H4 (cell line): ENCODE measurements at regions not wholly inside any gene's neighbourhood (a gene's known extent, or its start where the extent isn't known, plus 50 kb on each side); places are given as distances from the start of the nearest gene placed in this dataset.
A peak's percentile ranks its signal among the peaks of the same experiment; 100 is the strongest.

Source experiments
- DNase-seq: peaks from one replicate; pipeline ENCODE4 v3.0.0-alpha.2; 2015; ENCODE audit warnings: low spot score

DNA sequence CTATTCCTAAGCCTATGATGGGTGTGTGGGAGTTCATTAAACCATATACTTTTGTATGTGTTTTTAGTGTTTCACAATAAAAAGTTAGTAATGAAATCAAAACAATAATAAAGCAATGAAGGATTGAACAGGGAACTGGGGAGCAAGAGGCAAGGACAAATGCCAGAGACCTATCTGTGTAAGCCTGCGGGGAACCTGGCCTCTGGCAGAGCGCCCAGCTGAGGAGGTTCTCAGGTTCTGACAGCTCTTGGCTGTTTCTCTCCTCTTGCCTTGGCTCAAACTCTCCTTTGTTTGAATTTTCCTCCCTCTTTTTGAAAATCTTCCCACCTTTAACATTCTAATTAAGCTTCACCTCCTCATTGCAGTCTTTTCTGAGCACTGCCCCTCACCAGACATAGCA is 200.0 kb upstream of the NCKAP5 start:
- DNase-seq, result no peak

DNA sequence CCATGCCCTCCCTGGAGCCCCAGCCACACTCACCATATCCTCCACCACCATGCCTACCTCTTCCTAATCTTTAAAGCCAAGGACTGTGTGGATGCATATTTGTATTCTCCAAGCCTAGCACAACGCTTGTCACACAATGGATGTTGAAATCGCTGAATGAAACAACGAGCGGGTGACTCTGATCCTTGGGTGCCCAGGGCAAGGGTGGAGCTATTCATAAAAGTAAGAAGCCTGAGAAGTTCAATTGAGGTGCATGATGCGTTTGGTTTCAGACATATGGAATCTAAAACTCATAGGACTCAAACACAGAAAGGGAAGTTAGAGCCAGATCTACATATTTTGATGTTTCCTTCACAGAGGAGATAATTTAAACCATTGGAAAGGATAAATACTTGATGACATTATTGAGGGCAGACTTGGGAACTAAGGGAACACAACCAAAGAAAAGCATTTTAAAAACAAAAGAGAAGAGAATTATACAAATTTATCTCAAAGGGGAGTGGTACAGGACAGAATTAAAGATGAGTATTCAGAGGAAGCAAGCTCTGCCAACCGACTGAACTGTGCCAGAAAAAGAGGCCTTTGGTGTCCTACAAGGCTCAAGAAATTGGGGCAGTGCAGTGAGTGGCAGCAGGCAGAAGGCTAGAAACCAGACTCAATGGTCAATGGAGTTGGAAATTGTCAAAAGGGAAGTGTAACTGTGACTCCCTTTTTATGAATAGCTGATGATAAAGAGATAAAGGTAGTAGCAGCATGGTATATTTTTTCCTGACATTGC is 200.6 kb upstream of the NCKAP5 start:
- DNase-seq, result no peak

DNA sequence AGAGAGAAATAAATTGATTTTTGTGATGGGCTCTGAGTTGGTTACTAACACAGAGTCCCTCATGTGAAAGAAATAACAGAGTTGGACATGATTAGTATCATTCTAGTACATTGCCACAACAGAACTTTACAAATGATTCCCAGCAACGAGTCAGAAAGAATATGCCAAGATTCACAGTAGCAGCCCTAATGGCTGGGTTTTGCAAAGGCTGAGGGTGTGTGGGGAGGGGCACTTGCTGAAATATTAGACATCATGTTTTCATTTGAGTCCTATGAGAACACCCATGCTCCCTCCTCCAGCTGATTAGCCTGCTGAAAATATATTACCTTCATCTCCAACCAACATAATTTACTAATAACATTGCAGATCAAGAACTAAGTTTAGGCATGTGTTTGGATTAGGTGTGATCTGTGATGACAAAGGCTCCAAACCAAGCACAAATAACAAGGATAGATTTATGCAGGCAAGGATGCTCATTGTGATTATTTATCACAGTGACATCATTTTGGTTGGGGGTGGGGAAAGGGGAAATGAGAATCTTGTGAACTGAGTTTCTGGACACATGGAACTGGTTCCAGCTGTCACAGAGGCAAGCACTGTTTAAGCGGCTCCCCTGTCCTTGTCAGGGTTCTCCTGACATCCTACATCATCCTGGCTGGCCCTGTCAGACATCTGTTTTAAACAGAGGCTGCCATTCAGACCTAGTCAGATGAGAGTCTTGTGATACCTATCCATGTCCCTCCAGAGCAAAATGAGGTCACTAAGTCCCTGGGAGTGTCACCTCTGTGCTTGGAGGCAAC is 205.8 kb upstream of the NCKAP5 start:
- DNase-seq, result no peak

DNA sequence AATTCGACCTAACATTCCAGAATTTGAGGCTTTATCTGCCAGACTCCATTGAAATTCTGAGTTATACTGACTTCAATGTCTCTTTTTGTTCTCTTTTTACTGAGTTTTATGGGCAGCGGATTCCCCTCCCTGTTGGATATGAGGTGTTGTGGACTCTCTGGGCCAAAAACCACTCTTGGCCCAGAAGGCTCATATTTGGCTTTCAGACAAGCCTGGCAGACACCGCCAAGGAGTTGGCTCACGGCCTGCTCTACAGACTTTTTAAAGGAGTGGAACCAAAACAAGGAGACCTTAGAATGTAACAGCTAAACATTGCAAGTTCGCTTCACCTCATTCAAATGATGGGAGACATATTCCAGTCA is 206.4 kb upstream of the NCKAP5 start:
- DNase-seq, result no peak

DNA sequence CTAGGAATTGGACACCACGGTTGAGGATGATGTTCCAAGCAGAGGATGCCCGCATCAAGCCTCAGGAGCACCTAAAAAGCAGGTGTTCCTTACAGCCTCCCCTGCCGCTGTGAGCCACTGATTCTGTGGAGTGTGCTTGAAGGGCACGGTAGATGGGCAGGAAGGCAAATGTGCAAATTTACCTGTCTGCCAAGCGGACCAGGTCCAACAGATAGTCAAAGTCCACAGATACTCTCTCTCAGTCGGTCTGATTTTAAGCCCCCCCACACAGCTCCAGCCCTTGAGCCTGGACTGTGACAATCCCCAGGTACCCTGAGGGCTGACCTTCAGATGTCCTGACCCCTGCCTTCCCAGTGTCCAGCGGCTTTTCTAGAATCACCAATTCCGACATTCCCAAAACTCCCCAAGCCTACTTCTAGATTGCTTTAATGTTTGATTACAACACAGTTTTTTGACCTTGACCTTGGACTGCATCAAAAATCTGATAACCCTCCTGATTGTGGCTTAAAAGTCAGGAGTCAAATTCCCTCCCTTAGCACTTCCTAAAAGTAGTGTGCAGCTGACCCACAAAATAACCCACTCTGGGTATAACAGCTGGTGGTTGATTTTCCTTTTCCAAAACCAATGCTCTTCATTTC is 208.8 kb upstream of the NCKAP5 start:
- no peak for DNase-seq

DNA sequence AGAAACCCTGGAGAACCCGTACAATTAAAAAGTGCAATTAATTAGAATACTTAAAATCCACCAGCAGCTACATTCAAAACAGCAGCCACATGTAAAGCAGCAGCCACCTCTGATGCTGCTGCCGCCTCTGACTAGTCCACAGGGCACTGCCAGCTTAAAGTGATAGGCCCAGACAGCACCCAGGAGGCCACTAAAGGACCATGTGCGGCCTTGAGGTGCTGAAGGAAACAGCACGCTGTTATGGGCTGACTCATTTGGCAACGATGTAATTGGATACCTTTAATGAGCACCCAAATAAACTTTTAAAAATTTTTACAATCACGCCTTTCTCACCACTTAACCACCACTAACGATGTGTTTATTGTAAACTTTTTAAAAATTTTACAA is 209.3 kb upstream of the NCKAP5 start:
- DNase-seq, result peak; percentile 79

DNA sequence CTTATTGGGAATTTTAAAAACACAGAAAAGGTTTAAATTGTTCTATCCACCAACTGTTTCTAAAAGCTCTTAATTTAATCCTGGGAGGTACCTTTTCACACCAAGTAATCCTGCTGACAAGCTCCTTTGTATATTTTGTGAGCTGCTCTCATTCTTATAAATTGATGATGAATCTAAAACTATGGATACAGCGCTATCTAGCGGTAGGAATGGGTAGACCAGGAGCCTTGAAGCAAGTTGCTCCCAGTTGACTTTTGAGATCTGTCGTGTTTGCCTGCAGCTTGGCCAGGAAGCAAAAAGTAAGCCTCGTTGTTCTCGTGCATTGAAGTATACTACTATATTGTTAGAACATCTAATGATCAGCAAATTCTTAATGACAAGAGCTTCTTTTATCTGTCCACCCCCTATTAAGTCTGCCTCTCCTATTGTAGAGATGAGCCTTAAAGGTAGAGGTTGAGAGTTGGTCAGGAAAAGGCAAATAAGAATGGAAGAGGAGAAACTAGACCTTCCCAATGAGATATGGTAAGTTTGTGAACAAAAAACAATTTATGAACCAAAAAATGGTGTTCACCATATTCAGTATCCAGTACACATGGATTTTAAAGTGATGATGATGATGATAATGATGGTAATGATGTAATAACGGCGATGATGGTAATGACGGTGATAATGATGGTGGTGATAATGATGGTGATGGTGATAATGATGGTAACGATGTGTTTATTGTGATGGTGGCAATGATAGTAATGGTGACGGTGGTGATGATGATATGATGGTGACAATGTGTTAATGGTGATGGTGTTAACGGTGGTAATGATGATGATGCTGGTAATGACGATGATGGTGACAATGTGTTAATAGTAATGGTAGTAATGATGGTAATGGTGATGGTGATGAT is 212.1 kb upstream of the NCKAP5 start:
- peak; percentile 77 for DNase-seq

DNA sequence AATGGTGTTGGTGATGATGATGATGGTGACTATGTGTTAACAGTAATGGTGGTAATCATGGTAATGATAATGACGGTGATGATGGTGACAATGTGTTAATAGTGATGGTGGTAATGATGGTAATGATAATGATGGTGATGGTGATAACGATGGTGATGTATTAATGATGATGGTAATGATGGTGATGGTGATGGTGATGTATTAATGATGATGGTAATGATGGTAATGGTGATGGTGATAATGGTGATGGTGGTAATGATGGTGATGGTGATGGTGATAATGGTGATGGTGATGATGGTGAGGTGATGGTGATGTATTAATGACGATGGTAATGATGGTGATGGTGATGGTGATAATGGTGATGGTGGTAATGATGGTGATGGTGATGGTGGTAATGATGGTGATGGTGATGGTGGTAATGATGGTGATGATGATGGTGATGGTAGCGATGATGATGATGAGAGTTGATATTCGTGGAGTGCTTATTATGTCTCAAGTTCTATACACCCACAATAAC is 212.8 kb upstream of the NCKAP5 start:
- DNase-seq, result no peak

DNA sequence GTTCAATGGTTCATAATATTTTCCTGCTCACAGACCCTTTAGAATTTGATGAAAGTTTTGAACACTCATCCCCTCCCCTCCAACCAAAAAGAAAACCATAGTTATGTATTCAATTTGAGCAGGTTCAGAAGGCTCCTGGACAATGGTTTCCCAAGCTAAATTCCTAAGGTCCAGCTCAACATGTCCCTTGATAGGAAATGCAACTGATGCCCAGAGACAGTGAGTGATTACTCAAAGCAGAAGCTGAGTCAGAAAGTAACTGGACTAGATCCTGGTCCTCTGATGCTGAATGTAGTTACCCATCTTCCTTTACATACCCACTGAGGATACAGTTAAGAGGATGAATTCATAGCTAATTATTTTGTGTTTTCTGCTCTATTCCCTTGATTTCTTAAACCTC is 218.9 kb upstream of the NCKAP5 start:
- DNase-seq, result no peak

DNA sequence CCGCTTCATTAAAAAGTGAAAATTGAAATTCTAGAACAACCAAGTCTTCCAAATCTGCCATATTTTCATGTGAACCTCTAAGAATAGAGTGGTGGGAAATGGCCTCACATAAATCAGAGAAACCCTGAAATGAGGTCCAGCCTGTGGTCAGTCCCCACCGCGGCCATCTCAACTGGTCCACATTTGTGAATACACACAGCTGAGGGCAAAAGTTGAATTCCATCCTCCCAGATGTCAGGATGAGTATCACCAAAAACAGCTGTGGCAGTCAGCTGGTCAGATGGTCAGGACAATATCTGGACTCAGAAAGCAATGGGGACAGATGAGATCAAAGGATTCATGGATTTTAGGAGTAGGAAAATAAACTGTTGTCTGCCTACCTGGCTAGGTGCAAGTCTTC is 219.4 kb upstream of the NCKAP5 start:
- no peak for DNase-seq

DNA sequence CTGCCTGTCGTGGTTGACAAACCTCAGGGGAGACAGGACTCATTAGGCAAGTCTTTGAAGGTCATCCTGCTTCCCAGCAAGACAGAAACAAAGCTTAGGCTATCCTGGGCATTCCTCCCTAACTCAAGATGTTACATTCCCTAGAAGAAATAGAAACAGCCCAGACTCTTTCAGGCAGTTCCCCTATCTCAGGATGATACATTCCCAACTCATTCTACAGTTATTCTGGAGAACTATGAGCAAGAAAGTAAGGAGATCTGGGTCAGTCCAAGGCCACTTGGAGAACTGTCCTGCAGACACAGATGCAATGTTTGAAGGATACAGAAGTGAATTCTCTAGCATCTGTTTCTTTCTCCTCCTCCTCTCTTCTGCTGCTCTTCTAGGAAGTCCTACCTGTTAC is 220.1 kb upstream of the NCKAP5 start:
- no peak for DNase-seq

DNA sequence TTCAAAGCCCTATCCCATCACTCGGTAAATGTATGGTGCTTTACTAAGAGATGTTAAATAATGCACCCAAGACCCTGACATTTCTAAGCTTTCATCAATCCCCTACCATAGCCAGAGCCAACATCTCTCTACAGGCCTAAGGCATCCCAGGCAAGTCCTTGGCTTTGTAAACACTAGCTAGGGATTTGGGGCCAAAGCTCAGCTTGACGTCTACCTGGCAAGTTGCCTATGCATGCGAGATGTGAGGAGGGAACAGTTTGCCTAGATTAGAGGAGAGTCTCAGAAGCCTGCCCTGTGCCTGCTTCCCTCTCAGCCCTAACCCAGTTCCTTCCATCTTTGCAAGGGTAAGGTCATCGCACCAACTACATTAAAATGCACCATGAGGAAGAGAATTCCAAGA is 221.5 kb upstream of the NCKAP5 start:
- no peak for DNase-seq

DNA sequence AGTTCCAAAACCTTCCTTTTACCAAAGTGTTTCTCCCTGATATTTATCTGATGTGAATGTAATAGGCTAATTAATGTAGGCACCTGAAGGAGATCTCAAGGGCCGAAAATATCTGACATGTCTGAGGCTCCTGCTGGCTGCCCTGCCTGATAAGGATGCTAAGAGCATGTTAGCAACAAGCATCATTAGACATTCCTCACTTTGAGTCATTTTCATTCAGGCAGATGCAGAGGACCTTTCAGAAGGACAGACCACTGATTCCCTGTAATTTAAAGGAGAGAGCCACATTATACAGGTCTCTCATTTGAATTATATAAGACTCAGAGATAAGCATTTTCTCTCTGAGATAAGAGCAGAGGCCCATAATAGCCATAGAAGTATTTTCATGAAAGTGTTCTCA is 222.4 kb upstream of the NCKAP5 start:
- DNase-seq, result no peak

DNA sequence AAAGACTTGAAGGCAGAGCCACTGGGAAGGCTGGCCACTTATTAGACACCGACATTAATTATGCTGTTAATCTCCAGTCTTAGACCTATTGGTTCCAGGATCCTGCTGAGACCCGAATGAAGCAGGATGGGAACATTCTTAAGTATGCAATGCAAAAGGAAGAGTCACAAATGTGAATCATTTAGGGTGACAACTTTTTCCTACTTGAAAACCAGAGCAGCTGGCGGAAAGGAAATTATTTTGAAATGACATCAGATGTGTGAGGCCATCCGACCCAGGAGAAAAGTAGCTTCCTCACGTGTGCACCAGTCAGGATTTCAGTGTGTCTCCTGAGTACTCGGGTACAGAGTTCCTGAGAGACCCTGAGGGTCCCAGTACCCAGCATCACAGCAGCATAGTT is 222.9 kb upstream of the NCKAP5 start:
- DNase-seq, result peak; percentile 19

DNA sequence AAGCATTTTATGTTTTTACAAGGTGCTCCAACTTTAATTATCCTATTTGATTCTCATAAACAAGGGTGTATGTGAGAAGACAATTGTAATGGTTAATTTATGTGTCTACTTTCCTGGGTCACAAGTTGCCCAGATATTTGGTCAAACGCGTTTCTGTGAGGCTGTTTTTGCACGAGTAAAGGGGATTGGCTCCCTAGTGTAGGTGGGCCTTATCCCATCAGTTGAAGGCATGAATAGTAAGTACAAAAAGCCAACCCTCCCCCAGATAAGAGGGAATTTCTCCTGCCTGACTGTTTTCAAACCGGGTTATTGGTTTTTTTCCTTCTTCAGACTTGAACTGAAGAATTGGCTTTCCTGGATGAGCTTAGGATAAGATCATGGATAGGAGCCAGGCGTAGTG is 224.0 kb upstream of the NCKAP5 start:
- DNase-seq, result no peak

DNA sequence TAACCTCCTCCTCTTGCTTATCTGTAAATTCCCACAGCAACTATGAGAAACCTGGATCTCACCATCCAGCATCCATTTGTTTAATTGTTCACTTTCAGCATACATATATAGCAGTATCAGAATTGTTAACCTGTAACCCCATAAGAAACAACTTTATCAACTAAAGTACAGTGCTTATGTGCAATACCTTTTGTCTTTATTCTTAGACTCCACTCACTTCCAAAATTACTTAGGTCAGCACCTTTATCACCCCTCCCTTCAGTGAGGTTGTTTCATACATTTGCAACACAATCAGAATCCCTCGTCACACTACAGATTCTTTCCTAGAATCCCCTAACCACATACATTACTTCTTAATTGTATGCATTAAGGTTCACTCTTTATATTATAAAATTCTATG is 225.9 kb upstream of the NCKAP5 start:
- DNase-seq, result no peak

DNA sequence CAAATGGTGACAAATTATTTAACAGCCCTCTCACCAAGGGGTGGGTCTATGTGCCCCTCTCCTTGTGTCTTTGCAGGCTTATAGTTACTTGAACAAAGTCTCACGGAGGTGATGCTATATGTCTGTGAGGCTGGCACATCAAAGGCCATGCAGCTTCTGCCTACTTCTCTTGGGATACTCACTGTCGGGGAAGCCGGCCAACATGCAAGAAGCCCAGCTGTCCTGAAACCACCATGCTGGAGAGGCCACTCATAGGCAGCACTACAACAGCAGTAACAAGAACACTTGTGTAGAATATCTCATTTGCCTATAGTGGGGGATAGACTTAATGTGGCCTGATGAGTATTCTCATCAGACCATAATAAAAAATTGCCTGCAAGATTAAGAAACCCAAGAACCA is 233.7 kb upstream of the NCKAP5 start:
- DNase-seq, result no peak

DNA sequence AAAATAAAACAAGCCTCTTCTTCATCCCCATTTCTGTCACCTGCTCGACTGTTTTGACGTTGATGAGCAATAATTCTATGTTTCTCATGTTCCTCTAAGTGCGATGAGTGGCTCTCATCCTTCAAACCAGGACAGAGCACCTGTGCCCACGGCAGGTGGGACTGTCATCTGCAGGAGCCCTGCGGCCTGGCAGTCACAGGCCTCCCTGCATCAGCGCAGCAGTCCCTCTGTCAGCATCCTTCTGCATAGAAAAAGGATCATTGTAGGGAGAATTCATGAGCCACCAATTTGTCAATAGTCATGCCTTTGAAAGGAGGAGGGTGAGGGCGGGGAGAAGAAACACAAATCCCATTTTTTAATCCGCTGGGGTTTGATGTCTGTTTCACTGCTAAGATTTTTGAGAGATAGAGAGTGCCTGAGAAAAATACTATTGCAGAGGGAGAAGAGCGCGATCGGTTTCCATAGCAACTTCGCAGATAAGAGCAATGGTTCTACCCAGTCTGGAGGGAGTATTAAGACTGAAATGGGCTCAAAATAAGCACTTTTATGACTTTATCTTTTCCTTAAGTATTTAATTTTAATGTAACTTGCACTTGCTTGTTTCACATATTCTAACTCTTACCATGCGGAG is 234.3 kb upstream of the NCKAP5 start:
- DNase-seq, result no peak

DNA sequence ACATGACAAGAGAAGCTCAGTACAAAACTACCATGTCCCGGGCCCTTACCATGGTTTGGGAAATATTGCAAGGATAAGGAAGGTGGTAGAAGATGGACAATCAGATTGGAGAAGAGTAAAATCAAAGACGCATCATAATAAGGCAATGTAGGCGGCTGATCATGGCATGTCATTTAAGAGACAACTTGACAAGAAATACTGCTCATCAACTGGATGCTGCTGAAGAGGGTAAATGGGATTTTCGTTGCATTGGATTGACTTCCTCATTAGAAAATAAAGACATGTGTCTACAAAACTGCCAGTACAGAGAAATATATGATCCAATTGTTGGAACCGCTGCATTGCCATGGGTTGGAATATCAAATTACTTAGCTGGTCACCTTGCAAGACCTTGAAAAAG is 238.3 kb upstream of the NCKAP5 start:
- DNase-seq, result no peak

DNA sequence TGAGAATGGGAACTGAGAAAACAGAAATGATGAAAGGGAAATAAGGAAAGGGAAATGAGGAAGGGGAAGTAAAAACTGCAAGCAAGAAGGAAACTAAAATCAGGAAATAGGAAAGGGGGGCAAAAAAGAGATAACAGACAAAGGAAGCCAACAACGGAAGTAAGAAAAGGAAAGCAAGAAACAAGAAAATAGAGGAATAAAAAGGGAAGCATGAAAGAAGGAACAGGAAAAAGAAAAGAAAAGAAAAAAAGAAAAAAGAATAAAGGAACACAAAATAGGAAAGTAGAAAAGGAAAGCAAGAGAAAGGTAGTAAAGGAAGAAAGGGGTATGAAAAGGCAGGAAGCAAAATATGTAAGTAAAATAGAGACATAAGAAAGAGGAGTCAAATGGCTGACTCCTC is 241.2 kb upstream of the NCKAP5 start:
- no peak for DNase-seq

DNA sequence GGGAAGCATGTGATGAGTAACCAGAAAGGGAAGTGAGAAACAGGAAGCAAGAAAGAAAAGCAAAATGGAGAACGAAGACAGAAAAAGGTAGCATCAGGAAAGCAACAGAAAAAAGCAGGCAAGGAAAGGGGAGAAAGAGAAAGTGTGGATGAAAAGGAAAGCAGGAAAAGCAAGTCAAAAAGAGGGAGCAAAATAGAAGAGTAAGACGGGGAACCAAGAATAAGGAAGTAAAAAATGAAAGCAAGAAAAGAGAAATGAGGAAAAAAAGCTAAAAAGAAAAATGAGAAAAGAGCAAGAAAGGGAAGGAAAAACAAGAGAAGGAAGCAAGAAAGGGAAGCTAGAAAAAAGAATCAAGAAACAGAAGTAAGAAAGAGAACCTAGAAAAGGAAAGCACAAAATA is 242.3 kb upstream of the NCKAP5 start:
- DNase-seq, result no peak
